NCI-H2029 (cell line): ENCODE measurements at regions not wholly inside any gene's neighbourhood (a gene's known extent, or its start where the extent isn't known, plus 50 kb on each side); places are given as distances from the start of the nearest gene placed in this dataset.

Source experiments
- DNase-seq: peaks from one replicate; lab custom pipeline; 2025; lab: John Stamatoyannopoulos, UW

DNA sequence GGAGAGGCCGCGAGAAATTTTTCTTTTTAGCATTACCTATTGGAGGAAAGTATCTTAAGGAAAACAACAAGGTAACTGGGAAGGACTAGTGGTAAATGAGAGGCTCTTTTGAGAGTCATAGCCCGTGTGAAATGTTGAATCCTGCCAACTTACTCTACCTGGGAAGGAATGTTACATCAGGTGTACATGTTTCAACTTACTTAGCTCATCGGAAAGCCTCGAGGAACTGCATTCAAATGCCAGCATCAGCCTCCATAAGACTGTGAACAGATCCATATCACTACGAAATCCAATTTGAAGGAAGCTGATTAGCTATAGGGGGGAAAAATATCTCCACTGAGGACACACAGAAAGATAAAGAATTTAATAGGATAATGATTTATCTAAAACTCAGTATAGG lies 72.3 kb upstream of the PDZRN3 start:
- DNase-seq, result no peak

DNA sequence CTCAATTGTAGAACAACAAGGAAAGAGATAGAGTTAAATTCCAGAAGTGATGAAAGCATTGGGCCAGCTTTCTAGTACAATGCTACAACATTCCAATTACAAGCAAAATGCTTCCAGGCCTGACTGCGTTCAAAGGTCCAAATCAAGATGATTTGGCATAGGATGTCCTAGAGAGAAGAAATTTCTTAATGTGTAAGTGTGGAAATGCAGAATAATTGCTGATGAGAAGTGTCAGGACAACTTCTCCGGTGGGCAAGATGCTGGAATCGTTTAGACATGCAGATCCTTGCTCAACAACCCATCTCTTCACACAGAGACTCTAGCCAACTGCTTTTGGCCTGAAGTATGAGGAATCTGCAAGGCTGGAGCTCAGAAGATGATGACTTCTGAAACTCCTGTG lies 71.1 kb upstream of the PDZRN3 start:
- DNase-seq, result no peak

DNA sequence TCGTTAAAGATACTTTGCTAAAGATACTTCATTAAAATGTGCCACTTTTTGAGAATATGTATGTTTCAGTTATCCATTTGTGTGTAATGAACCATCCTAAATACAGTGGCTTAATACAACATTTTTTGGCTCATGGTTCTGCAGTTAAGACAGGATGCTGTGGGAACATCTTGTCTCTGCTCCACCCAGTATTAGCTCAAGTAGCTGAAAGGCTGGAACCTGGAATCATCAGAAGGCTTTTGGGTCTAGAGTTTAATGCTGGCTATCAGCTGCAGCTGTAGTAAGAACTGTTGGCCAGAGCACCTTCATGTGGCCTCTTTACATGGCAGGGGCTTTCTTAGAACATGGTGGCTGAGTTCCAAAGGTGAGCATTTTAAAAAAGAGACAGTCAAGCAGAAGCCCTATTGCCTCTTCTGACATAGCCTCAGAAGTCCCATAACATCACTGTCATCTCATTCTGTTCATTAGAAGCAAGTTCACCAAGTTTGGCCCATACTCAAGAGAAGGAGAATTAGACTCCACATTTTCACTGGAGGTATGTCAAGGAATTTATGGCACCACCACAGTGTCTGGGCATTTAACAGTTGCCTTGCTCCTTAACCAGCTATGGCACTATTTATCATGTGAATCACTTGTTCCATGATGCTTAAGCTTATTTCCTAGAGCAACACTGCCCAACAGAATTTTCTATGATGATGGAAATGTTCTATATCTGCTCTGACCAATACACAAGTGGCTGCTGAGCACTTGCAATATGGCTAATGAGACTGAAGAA lies 70.4 kb upstream of the PDZRN3 start:
- DNase-seq, result no peak

DNA sequence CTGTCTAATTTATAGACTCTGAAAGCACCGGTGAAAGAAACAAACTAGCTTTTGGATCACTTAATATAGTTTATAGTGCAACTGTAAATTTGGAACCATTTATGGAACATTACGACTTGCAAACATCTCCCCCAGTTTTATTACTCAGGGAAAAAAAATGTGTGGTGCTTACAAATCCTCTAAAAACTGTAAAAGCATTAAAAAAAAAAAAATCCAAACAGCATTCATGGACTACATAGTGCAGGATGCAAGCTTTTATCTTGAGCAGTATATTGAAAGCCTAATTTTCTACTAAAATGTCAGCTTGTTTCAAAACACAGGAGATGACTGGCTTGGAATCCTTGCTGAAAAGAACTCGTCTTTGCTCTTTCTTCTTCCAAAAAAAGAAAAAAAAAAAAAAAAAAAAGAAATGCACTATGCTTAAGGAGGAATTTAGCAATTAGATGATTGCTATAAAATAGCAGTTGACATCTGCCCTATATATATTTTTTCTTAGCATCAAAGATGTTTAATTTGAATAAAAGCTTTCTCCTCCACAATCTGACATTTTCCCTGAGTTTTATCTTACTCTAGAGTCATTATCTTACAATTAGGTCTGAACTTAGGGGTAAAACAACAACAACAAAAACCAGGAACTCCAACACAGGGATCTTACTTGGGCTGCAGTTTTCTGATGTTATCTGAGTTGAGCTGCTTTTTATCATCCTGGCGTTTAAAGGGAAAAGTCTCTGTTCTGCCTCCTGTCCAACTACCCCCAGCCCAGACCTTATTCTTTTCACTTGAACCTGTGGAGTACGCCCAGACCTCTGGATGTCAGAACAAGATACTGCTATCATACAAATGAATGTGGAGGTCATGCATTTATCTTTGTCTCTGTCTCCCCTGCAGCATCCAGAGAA lies 62.6 kb upstream of the PDZRN3 start:
- DNase-seq, result no peak

DNA sequence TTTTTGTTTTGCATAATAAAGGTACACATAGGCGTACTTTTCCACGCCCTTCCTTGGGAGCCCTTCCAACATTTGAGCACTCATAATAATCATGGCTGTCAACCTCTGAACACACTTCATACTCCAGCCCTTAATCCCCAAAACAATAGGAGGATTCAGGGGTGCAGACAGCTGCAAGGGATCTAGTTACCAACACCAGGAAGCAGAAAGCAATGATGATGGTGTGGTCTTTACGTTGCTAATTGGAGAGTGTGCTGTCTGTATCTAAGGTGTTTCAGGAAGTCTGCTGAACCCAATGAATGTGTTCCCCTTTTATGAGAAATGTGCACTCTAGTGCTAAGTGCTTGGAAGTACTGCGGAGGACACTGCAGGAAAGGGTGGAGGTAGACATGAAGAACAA lies 60.3 kb upstream of the PDZRN3 start:
- peak; percentile 40 for DNase-seq

DNA sequence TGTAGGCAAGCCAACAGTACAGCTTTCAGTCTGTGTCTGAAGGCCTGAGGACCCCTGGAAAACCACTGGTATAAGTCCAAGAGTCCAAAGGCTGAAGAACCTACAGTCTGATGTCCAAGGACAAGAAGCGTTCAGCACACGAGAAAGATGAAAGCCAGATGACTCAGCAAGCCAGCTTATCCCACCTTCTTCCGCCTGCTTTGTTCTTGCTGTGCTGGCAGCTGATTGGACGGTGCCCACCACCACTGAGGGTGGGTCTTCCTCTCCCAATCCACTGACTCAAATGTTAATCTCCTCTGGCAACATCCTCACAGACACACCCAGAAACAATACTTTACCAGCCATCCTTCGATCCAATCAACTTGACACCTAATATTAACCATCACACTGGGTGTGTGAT lies 59.0 kb upstream of the PDZRN3 start:
- DNase-seq, result no peak

DNA sequence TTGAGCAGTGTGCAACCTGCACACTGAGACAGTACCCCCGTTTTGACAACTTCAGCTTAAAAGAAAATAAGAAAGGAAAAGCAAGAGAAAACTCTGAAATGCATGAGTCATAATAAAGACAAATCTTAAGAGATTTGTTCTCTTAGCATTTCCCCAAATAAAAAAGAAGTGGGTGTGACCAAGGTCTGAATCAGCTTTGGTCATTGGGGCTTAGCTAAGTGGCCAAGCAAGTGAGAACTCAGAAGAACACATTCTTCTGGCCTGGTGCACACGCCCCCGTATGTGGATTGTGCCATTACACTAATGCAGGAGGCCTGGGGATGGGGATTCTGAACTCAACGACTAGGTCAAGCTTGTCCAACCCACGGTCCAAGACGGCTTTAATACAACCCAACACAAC lies 56.9 kb upstream of the PDZRN3 start:
- DNase-seq, result no peak

DNA sequence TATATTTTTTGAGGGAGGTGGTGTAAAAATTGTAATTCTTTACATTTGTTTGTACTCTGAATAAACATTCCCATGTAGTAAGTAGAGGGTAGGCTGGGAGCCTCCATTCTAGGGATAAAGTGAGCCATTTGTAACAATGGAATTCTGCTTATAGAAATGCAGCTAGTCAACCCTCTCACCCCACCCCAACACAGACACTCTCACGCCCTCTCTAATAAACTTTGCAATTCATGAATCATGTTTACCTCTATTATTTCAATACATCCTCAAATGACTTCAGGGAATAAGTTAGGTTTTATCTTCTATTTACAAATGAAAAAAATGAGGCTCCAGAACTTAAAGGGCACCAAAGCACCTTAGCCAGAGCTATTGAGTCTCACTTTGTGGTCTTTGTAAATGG lies 56.5 kb upstream of the PDZRN3 start:
- DNase-seq, result no peak

DNA sequence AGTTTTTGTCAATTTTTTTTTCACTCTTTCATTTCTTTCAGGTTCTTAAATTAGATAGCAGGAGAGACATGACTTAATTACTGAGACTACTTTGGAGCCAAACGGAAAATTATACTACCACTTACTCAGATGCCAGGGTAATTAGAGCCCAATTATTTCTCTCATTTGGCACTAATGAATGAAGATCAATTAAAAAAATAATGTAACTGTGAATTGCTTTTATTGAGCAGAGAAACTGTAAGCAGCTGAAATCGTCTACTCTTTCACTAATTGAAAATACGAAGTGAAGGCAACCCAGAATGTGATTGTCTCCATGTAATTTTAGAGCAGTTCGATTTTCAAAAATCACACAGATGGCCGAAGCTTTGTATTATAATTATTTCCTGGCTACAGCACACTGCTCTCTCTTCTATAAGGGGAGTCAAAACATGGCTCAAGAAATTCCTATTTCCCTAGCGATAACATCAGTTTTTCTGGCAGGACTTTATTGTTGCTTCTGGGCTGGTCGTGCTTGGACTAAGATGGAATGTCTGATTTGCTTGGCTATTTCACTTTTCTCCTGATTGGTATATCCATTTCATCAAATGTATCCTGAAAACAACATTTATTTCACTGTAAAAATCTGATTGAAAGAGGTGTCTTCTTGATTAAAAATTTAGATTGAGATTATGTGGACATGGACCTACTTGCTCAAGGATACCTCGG lies 55.8 kb upstream of the PDZRN3 start:
- DNase-seq, result no peak

DNA sequence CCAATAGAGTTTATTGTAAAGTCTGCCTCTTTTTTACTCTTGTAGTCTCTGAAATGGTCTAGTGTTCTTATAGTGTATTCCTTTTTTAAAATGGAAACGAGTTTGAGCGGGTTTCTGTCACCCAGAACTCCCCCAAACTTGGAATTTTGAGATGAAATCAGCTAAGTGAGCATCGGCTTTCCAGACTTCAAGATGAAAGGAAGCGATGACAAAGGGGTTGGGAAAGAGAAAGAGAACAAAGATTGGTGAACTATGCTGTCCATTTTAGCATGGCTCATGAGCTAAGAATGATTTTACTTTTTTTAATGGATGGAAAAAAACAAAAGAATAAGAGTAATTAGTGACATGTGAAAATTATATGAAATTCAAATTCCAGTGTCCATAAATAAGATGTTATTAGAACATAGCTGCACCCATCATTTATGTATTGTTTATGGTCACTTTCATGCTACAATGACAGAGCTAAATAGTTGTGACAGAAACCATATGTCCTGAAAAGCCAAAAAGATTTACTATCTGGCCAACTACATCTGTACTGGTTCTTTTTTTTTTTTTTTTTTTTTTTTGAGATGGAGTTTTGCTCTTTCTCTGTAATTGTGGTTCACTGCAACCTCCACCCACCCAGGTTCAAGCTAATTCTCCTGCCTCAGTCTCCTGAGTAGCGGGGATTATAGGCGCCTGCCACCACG lies 52.7 kb upstream of the PDZRN3 start:
- no peak for DNase-seq
